ENCODE measurements at regions not wholly inside any gene's neighbourhood (a gene's known extent, or its start where the extent isn't known, plus 50 kb on each side); places are given as distances from the start of the nearest gene placed in this dataset.
"Not testable (repeated sequence)": the region's sequence is repeated elsewhere in the genome, so short reads cannot be mapped to it uniquely, and the experiment has no call there.

GRCh38 chr6:120489941-120490340, 844.3 kb downstream of the TBC1D32 start:
- no peak for DNase-seq

GRCh38 chr6:120484146-120484545, 850.1 kb downstream of the TBC1D32 start:
- no peak for DNase-seq

GRCh38 chr6:120478650-120479049, 855.6 kb downstream of the TBC1D32 start:
- DNase-seq: no peak

- DNase-seq: no peak
Measured at GRCh38 chr6:120473804-120474203, 860.5 kb downstream of the TBC1D32 start.

GRCh38 chr6:120468486-120468885, 865.8 kb downstream of the TBC1D32 start:
- no peak for DNase-seq

GRCh38 chr6:120451508-120451907, 882.8 kb downstream of the TBC1D32 start:
- DNase-seq: no peak

- DNase-seq: no peak
Measured at GRCh38 chr6:120447605-120448004, 886.7 kb downstream of the TBC1D32 start.

- DNase-seq: not testable (repeated sequence)
Measured at GRCh38 chr6:120432840-120433239, 901.4 kb downstream of the TBC1D32 start.

GRCh38 chr6:120431841-120432240, 902.4 kb downstream of the TBC1D32 start:
- DNase-seq: no peak

- no peak for DNase-seq
Measured at GRCh38 chr6:120411394-120411793, 922.9 kb downstream of the TBC1D32 start.

- no peak for DNase-seq
Measured at GRCh38 chr6:120410586-120410985, 923.7 kb downstream of the TBC1D32 start.

GRCh38 chr6:120407696-120408095, 926.6 kb downstream of the TBC1D32 start:
- DNase-seq: no peak

- DNase-seq: no peak
Measured at GRCh38 chr6:120405947-120406346, 928.3 kb downstream of the TBC1D32 start.

- no peak for DNase-seq
Measured at GRCh38 chr6:120395784-120396183, 938.5 kb downstream of the TBC1D32 start.

- no peak for DNase-seq
Measured at GRCh38 chr6:120395330-120395729, 939.0 kb downstream of the TBC1D32 start.

GRCh38 chr6:120392941-120393340, 941.3 kb downstream of the TBC1D32 start:
- no peak for DNase-seq

- DNase-seq: no peak
Measured at GRCh38 chr6:120384671-120385070, 949.6 kb downstream of the TBC1D32 start.

- no peak for DNase-seq
Measured at GRCh38 chr6:120383681-120384080, 950.6 kb downstream of the TBC1D32 start.

- no peak for DNase-seq
Measured at GRCh38 chr6:120378582-120379220, 955.6 kb downstream of the TBC1D32 start.

GRCh38 chr6:120373185-120373584, 961.1 kb downstream of the TBC1D32 start:
- DNase-seq: no peak

GRCh38 chr6:120363429-120363828, 970.9 kb downstream of the TBC1D32 start:
- DNase-seq: no peak

GRCh38 chr6:120358535-120358934, 975.7 kb downstream of the TBC1D32 start:
- not testable (repeated sequence) for DNase-seq

- DNase-seq: no peak
Measured at GRCh38 chr6:120357447-120357846, 976.8 kb downstream of the TBC1D32 start.

GRCh38 chr6:120355822-120356221, 978.5 kb downstream of the TBC1D32 start:
- no peak for DNase-seq

- DNase-seq: no peak
Measured at GRCh38 chr6:120354452-120355098, 979.7 kb downstream of the TBC1D32 start.

Measured in NCI-H1930 (cell line).